ENCODE measurements at regions not wholly inside any gene's neighbourhood (a gene's known extent, or its start where the extent isn't known, plus 50 kb on each side); places are given as distances from the start of the nearest gene placed in this dataset.

- Histone ChIP-seq H4K8ac (ENCODE audit: low read depth in 2 of 2, low read length in 2 of 2) (peak overlapping the region; percentile 4 to 46; a peak in 3 of 4 replicates), H3K27ac (ENCODE audit: insufficient read depth, low read length) (no peak overlapping the region), H2BK20ac (ENCODE audit: low read depth, low read length) (peak overlapping the region; percentile 90), H3K27me3 (ENCODE audit: control insufficient read depth, insufficient read depth, low read length) (no peaks in the 10 kb centered on the region), H3K9ac (ENCODE audit: low read depth, low read length) (no peak overlapping the region), H3K36me3 (ENCODE audit: control insufficient read depth, insufficient read depth, low read length) (no peaks in the 10 kb centered on the region), H3K4me3 (ENCODE audit: insufficient read depth, low read depth, low read length) (no peak overlapping the region), H3K4me2 (ENCODE audit: low read depth, low read length) (no peak overlapping the region), H3K9me3 (ENCODE audit: control insufficient read depth, insufficient read depth, low read length) (no peaks in the 10 kb centered on the region), H4K5ac (ENCODE audit: low read depth, low read length) (peak overlapping the region; percentile 9; the same call in 1 of the 2 replicates), H2AK9ac (replicated peaks; ENCODE audit: low read depth, low read length, poor library complexity) (no peak overlapping the region), H2BK5ac (ENCODE audit: low read depth, low read length, poor library complexity, severe bottlenecking) (no peak overlapping the region), H3K18ac (ENCODE audit: low read depth, low read length) (peak overlapping the region; percentile 26; the same call in 1 of the 2 replicates), H3K9me1 (ENCODE audit: insufficient read depth, low read length) (peaks cover 6% of the 10 kb centered on the region), H3K4me1 (ENCODE audit: control insufficient read depth, insufficient read depth, low read length) (peaks cover 13% of the 10 kb centered on the region), H2BK120ac (ENCODE audit: low read depth, low read length) (peak overlapping the region; percentile 68), H4K91ac (ENCODE audit: insufficient read depth, low read depth, low read length) (peak overlapping the region; percentile 23; the same call in 1 of the 2 replicates), H2AK5ac (ENCODE audit: low read depth, low read length) (no peak overlapping the region), H2AFZ (replicated peaks; ENCODE audit: low read length, poor library complexity) (no peak overlapping the region), H3K23ac (ENCODE audit: low read depth, low read length) (no peak overlapping the region), H3K4ac (ENCODE audit: low read depth, low read length) (peak overlapping the region; percentile 70), H3K56ac (ENCODE audit: extremely low read depth, insufficient read depth, low read length) (no peak overlapping the region), H4K20me1 (ENCODE audit: insufficient read depth, low read length) (no peaks in the 10 kb centered on the region), H3K79me1 (ENCODE audit: low read depth in 1 of 2, low read length in 2 of 2) (no peaks in the 10 kb centered on the region), H2BK15ac (ENCODE audit: low read depth, low read length) (peak overlapping the region; percentile 81; the same call in 1 of the 3 replicates), H3K14ac (replicated peaks; ENCODE audit: low read depth, low read length) (no peak overlapping the region)
- dilution Hi-C loops (cut with HindIII; ENCODE audit: low sequenced_read_pairs, unreplicated experiment) = no loop called here
- CTCF ChIA-PET = interaction anchor here (0.9 kb wide), 1 partner anchor 294 kb away, joined by 3 read pairs; no protein-coding TSS in a partner anchor
- no TSS peak for BruUV-seq (replicated peaks)
- no CpG with 5 or more reads among the region's 2 CpGs for WGBS, 2 experiments (ENCODE audit: extremely low coverage in 2 of 2, insufficient read length in 1 of 2)
- DNase-seq = no peak
- in situ Hi-C loops (cut with MboI; ENCODE audit: low sequenced_read_pairs) = no loop called here
- intact Hi-C loops (cut with micrococcal nuclease) = no loop called here
- ATAC-seq (ENCODE audit: low read depth) = no peak
- POLR2A ChIA-PET (ENCODE audit: unreplicated experiment) = no interaction called here
- no peak for TF ChIP-seq NFE2L2 (IDR thresholded peaks at IDR 0.05; ENCODE audit: low read depth, low read length)
- TF ChIP-seq FOS (IDR thresholded peaks at IDR 0.05; ENCODE audit: low read depth, low read length) = no peak
- TF ChIP-seq SMC3 (IDR thresholded peaks at IDR 0.05; ENCODE audit: low read depth, low read length) = no peak
- no peak for TF ChIP-seq MAFK (IDR thresholded peaks at IDR 0.05; ENCODE audit: low read depth, low read length)
- no peak for TF ChIP-seq CEBPB (IDR thresholded peaks at IDR 0.05; ENCODE audit: low read depth, low read length)
- no peak for TF ChIP-seq POLR2A (IDR thresholded peaks at IDR 0.05; ENCODE audit: low read depth, low read length)
- no peak for TF ChIP-seq RCOR1 (IDR thresholded peaks at IDR 0.05; ENCODE audit: insufficient replicate concordance, low read length)
- TF ChIP-seq MAZ (IDR thresholded peaks at IDR 0.05; ENCODE audit: borderline replicate concordance, low read depth, low read length) = no peak
- TF ChIP-seq RAD21 (IDR thresholded peaks at IDR 0.05; ENCODE audit: low read length) = no peak
- TF ChIP-seq CTCF (conservative IDR thresholded peaks at IDR 0.05; ENCODE audit: low read depth, low read length) = no peak
- TF ChIP-seq USF2 (IDR thresholded peaks at IDR 0.05; ENCODE audit: low read depth, low read length) = no peak
- no peak for TF ChIP-seq ELK1 (IDR thresholded peaks at IDR 0.05; ENCODE audit: borderline replicate concordance, low read depth, low read length)
- no peak for TF ChIP-seq BHLHE40 (IDR thresholded peaks at IDR 0.05; ENCODE audit: low read depth, low read length)
- TF ChIP-seq MXI1 (IDR thresholded peaks at IDR 0.05; ENCODE audit: borderline replicate concordance, low read depth, low read length) = no peak
- TF ChIP-seq RFX5 (IDR thresholded peaks at IDR 0.05; ENCODE audit: low read depth, low read length) = no peak
- TF ChIP-seq CHD1 (IDR thresholded peaks at IDR 0.05; ENCODE audit: low read depth, low read length) = no peak
Observed at GRCh38 chr7:94142281-94142680, 138.1 kb upstream of the BET1 start.

Measured in IMR-90 (cell line).